SK-N-MC (cell line): ENCODE measurements at regions not wholly inside any gene's neighbourhood (a gene's known extent, or its start where the extent isn't known, plus 50 kb on each side); places are given as distances from the start of the nearest gene placed in this dataset.

Experiments used
- EZH2 ChIP-seq: fragments of 200-600 bp; sonication (generic); IDR thresholded peaks from one replicate; pipeline ENCODE4 v1.6.1; 2017; ENCODE audit warnings: antibody characterized with exemption
- FOXP2 ChIP-seq: optimal IDR thresholded peaks from 2 replicates; pipeline ENCODE3; 2011; ENCODE audit warnings: mild to moderate bottlenecking, moderate library complexity; ENCODE audit not compliant: insufficient read depth; ENCODE audit errors: extremely low read length, control extremely low read depth
- POLR2AphosphoS5 ChIP-seq: IDR thresholded peaks from 2 replicates; pipeline ENCODE4 v1.6.1; 2012; ENCODE audit warnings: mild to moderate bottlenecking, low read depth, low read length, borderline replicate concordance

- TF ChIP-seq EZH2 (no peak), POLR2AphosphoS5 (no peak), FOXP2 (no peak)
Observed at GRCh38 chr7:116120839-116121238, 89.5 kb upstream of the TES start.
